Choroid plexus epithelial cell (primary cell): ENCODE measurements at regions not wholly inside any gene's neighbourhood (a gene's known extent, or its start where the extent isn't known, plus 50 kb on each side); places are given as distances from the start of the nearest gene placed in this dataset.
"Not testable (repeated sequence)": the region's sequence is repeated elsewhere in the genome, so short reads cannot be mapped to it uniquely, and the experiment has no call there.

ENCODE experiments used
- DNase-seq: peaks from one replicate; pipeline ENCODE4 v3.0.0-alpha.2; 2010; ENCODE audit warnings: low read depth
- H3K4me3 ChIP-seq: 2 replicates; pipeline ENCODE4 v1.5.1; 2011; ENCODE audit warnings: low read depth, mild to moderate bottlenecking, control low read depth, low read length, moderate library complexity
- TF ChIP-seq, protein P1 (sequence below): conservative IDR thresholded peaks from 2 replicates; pipeline ENCODE4 v1.5.1; 2011; ENCODE audit warnings: low read depth, mild to moderate bottlenecking, control low read depth, inconsistent platforms, low read length, moderate library complexity

DNA sequence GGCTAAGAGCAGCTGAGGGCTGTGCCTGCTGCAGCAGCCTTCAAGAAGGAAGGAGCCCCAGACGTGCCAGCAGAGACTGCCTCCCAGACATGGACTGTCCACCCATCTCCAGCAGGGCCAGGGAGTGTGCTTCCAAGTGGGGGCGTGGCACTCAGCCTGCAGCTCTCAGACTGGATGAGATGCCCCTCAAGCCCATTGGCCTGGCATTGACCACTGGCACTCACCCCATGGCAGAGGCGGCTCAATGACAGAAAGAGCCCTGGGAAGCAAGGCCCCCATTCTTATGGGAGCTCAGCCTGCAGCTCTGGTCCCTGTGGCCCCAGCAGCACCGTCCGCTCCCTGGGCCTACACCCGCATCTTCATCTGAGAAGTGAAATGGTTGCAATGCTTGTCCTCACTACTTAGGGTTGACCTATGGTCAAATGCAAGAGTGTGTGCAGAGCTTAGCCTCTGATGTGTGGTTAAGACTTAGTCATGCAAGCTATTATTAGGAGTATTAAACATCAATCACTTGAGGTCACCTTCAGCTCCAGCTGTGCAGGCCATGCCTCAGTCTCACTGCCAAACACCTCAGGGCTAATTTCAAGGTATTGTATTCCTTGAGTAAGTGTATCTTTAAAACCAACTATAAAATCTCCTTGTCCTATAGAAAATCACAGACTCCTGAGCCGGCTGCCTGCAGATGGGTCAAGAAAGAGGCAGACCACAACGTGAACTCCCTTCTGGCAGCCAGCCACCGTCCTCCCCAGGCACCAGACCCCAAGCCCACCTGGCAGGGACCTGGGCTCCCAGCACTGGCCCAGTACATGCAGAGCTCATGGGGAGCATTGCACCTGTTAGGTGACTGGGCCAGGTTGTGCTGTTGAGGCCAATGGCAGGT lies 194.8 kb downstream of the NDUFA10 start:
- no peak overlapping the region for H3K4me3 ChIP-seq
- DNase-seq, result peak; percentile 2
- TF ChIP-seq, protein P1, sequence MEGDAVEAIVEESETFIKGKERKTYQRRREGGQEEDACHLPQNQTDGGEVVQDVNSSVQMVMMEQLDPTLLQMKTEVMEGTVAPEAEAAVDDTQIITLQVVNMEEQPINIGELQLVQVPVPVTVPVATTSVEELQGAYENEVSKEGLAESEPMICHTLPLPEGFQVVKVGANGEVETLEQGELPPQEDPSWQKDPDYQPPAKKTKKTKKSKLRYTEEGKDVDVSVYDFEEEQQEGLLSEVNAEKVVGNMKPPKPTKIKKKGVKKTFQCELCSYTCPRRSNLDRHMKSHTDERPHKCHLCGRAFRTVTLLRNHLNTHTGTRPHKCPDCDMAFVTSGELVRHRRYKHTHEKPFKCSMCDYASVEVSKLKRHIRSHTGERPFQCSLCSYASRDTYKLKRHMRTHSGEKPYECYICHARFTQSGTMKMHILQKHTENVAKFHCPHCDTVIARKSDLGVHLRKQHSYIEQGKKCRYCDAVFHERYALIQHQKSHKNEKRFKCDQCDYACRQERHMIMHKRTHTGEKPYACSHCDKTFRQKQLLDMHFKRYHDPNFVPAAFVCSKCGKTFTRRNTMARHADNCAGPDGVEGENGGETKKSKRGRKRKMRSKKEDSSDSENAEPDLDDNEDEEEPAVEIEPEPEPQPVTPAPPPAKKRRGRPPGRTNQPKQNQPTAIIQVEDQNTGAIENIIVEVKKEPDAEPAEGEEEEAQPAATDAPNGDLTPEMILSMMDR, result no peak

DNA sequence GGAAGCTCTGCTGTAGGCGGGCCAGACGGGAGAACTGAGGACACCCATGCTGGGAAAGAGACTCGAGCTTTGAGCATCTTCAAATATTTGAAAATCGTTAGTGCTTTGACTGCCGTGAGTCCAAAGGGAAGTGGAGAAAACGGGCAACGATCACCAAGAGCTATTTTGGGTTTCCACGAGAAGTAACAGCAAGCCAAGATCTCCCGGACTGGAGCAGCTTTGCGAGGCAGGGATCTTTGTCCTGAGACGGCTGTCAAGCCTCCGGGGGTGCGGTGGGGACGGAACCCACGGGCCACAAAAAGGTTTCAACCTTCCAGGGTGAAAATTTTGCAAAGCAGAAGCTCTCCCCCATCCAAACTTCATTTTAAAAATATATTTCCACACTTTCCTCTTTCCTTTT lies 195.8 kb downstream of the NDUFA10 start:
- TF ChIP-seq, protein P1, result no peak
- no peak for DNase-seq
- no peak overlapping the region for H3K4me3 ChIP-seq

DNA sequence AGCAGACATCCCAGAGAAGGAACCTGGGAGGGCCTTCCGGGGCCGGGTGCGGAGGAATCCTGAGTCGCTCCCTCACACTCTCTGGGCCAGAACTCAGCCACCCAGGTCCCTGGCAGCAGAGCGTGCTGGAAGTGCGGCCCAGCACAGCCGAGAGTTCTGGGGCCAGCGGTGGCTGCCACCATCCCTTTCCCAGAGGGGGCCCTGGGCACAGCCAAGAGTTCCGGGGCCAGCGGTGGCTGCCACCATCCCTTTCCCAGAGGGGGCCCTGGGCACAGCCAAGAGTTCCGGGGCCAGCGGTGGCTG lies 196.2 kb downstream of the NDUFA10 start:
- not testable (repeated sequence) for H3K4me3 ChIP-seq, DNase-seq

DNA sequence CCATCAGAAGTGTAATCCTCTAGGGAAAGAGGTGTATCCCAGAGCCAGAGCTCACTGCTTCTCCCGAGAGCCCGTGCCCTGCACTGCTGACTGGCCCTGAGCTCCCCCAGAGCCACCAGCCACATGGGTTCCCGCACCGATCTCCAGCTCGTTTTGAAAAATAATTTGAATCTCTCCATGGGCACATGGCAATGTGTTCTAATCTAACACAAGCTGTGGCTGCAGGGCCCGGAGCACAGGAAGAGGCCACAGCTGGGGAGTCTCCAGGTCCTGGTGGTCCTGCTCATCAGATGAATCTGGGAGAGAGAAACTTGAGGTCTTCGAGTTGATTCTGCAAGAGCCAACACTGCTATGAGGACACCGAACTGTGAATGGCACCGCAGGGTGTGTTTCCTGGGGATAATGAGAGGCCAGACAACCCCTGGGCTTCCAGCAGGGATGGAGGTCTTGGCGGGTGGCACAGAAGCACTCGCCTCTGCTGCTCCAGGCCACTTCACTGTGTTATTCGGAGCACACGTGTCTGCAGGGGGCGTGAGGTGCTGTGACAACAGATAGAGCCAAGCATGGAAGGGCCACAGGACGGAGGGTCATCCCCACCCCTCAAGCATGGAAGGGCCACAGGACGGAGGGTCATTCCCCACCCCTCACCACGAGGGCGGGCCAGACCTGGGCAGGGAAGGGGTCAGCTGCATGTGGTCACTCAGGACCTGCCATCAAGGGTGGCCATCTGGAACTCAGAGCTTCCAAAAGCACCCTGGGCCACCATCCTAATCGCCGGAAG lies 196.8 kb downstream of the NDUFA10 start:
- DNase-seq, result no peak
- no peak overlapping the region for H3K4me3 ChIP-seq
- TF ChIP-seq, protein P1, result no peak

DNA sequence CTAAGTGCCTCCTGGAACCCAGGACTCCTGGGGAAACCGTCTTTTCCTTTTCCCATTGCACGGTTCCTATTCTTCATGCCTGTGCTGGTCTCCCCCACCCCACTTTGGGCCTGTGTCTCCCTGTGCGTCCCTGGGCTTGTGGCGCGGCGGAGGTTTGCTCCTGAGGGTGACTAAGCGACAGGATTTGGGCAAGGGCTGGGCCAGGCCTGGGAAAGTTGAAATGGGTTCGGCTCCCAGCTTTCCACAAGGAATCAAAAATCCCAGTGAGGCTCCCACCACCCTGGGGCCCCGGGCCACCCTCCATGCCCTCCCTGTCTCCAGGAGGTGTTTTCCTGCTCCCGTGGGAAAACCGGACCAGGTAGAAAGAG lies 197.6 kb downstream of the NDUFA10 start:
- no peak for DNase-seq
- no peak overlapping the region for H3K4me3 ChIP-seq
- TF ChIP-seq, protein P1, result no peak

DNA sequence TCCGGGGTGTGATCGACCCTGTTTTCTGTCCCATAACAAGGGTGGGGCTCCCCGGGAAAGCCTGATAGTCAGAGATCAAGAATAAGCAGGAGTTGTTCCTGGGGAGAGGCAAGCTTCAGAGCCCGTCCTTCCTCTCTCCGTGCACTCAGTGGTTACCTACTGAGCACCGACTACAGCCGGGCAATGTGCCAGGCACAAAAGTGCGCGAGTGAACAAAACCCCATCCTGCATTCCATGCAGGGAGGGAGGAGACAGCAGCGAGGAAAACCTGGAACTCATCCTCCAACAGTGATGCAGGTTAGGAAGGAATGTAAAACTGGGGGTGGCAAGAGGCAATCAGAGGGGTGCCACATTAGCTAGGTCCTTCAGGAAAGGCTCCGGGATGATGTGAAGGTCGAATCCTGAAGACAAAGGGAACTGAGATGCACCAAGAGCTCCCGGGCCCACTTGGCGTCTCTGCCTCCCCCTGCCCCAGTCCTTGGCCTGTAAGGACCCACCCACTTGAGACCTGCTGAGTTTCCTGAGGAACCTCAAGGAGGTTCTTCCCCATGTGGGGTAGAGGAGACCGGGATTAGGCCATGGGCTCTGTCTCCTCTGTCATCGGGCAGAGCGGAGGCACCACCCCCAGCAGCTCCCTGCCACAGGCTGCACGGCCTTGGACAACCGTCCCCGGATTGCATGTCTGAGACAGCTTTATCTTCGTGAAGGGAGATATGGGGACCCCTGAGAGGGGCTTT lies 198.2 kb downstream of the NDUFA10 start:
- no peak for DNase-seq
- TF ChIP-seq, protein P1, result no peak

DNA sequence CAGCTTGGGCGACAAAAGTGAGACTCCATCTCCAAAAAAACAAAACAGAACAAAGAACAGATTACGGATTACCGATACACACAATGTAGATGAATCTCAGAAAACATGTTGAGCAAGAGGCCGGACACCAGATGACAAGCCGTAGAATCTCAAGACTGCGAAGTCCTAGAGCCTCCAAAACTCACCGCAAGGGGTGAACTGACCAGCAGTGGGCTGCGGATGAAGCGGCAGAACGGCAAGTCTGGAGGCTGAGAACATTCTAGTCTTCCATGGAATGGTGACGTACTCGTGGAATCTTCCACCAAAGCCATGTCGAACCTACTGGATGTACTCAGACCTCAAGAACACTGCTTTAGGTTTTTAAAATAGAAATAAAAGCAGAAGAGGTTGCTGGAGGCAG lies 198.8 kb downstream of the NDUFA10 start:
- TF ChIP-seq, protein P1, result no peak
- no peak overlapping the region for H3K4me3 ChIP-seq
- DNase-seq, result no peak

More for the DNA sequence above, 198.2 kb downstream of the NDUFA10 start:
- H3K4me3 ChIP-seq, result no peak overlapping the region
